ENCODE measurements at regions not wholly inside any gene's neighbourhood (a gene's known extent, or its start where the extent isn't known, plus 50 kb on each side); places are given as distances from the start of the nearest gene placed in this dataset.

DNA sequence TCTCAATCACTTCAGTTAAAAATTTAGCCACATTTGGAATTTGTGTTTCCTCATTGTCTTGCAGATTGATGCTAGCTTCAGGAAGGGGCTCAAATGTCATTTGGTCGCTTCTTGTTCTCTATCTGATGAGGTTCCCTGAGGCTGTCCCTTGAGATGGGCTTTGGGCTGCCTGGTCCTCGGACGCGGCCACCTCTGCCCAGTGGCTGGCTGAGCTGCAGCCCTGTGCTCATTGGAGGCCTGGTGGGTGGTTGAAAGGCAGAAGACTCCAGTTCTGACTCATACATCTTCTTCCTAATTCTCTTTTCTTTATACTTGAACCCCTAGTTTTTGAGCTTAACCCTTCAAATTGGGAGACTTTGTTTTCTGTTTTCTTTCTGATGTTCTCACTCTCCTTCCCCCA lies 78.8 kb upstream of the NTRK2 start:
- no peak for TF ChIP-seq EZH2 (IDR thresholded peaks at IDR 0.05; ENCODE audit: low read length, unreplicated experiment)
- TF ChIP-seq, protein P1, sequence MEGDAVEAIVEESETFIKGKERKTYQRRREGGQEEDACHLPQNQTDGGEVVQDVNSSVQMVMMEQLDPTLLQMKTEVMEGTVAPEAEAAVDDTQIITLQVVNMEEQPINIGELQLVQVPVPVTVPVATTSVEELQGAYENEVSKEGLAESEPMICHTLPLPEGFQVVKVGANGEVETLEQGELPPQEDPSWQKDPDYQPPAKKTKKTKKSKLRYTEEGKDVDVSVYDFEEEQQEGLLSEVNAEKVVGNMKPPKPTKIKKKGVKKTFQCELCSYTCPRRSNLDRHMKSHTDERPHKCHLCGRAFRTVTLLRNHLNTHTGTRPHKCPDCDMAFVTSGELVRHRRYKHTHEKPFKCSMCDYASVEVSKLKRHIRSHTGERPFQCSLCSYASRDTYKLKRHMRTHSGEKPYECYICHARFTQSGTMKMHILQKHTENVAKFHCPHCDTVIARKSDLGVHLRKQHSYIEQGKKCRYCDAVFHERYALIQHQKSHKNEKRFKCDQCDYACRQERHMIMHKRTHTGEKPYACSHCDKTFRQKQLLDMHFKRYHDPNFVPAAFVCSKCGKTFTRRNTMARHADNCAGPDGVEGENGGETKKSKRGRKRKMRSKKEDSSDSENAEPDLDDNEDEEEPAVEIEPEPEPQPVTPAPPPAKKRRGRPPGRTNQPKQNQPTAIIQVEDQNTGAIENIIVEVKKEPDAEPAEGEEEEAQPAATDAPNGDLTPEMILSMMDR (conservative IDR thresholded peaks at IDR 0.05; ENCODE audit: low read depth, low read length): no peak
- TF ChIP-seq EZH2phosphoT487 (IDR thresholded peaks at IDR 0.05; ENCODE audit: borderline replicate concordance, low read length): no peak
